PFSK-1 (cell line): ENCODE measurements at regions not wholly inside any gene's neighbourhood (a gene's known extent, or its start where the extent isn't known, plus 50 kb on each side); places are given as distances from the start of the nearest gene placed in this dataset.

Source experiments
- FOXP2 ChIP-seq: optimal IDR thresholded peaks from 2 replicates; pipeline ENCODE3; 2011; ENCODE audit warnings: borderline replicate concordance, control low read depth, inconsistent platforms; ENCODE audit not compliant: insufficient read depth; ENCODE audit errors: extremely low read length, extremely low read depth
- POLR2AphosphoS5 ChIP-seq: IDR thresholded peaks from 2 replicates; pipeline ENCODE4 v1.6.1; 2012; ENCODE audit warnings: low read depth, mild to moderate bottlenecking, control low read depth, low read length, moderate library complexity
- SIN3A ChIP-seq: IDR thresholded peaks from 2 replicates; pipeline ENCODE4 v1.6.1; 2012; ENCODE audit warnings: mild to moderate bottlenecking, low read length, moderate library complexity, borderline replicate concordance; ENCODE audit not compliant: insufficient read depth
- TAF1 ChIP-seq: IDR thresholded peaks from 2 replicates; pipeline ENCODE4 v1.6.1; 2012; ENCODE audit warnings: low read length, control low read depth, borderline replicate concordance; ENCODE audit not compliant: insufficient read depth
- TF ChIP-seq, protein P1 (sequence below), 2 experiments: IDR thresholded peaks; 2 replicates each; pipeline versions ENCODE4 v1.6.1 to v1.8.0; 2011 to 2012; ENCODE audit warnings: low read depth in 2 of 2, low read length in 2 of 2, control low read depth in 1 of 2, inconsistent platforms in 1 of 2, mild to moderate bottlenecking in 1 of 2, moderate library complexity in 1 of 2; ENCODE audit not compliant: insufficient read depth in 1 of 2

DNA sequence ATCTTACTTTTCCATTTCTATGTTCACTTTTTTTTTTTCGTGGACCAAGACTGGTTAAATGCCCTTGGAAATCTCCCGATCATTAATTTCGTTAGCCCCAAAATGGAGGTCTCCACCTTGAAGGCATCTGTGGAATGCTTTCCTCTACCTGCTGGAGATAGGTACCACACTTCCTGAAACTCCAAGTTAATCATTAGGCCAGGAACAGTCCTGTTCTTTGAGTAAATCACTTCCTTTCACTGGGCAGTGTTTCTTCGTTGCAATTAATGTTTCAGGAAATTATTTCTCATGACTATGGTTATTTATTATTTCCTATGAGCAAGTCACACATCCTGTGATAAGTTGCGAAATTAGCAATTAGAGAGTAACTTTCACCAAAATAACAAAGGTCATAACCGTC lies 225.2 kb upstream of the LYPLAL1 start:
- TF ChIP-seq FOXP2 (no peak), SIN3A (no peak), POLR2AphosphoS5 (no peak), TAF1 (no peak)
- TF ChIP-seq, protein P1, sequence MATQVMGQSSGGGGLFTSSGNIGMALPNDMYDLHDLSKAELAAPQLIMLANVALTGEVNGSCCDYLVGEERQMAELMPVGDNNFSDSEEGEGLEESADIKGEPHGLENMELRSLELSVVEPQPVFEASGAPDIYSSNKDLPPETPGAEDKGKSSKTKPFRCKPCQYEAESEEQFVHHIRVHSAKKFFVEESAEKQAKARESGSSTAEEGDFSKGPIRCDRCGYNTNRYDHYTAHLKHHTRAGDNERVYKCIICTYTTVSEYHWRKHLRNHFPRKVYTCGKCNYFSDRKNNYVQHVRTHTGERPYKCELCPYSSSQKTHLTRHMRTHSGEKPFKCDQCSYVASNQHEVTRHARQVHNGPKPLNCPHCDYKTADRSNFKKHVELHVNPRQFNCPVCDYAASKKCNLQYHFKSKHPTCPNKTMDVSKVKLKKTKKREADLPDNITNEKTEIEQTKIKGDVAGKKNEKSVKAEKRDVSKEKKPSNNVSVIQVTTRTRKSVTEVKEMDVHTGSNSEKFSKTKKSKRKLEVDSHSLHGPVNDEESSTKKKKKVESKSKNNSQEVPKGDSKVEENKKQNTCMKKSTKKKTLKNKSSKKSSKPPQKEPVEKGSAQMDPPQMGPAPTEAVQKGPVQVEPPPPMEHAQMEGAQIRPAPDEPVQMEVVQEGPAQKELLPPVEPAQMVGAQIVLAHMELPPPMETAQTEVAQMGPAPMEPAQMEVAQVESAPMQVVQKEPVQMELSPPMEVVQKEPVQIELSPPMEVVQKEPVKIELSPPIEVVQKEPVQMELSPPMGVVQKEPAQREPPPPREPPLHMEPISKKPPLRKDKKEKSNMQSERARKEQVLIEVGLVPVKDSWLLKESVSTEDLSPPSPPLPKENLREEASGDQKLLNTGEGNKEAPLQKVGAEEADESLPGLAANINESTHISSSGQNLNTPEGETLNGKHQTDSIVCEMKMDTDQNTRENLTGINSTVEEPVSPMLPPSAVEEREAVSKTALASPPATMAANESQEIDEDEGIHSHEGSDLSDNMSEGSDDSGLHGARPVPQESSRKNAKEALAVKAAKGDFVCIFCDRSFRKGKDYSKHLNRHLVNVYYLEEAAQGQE (IDR thresholded peaks at IDR 0.05; ENCODE audit: insufficient read depth in 1 of 2, low read depth in 2 of 2, low read length in 2 of 2), result no peak

DNA sequence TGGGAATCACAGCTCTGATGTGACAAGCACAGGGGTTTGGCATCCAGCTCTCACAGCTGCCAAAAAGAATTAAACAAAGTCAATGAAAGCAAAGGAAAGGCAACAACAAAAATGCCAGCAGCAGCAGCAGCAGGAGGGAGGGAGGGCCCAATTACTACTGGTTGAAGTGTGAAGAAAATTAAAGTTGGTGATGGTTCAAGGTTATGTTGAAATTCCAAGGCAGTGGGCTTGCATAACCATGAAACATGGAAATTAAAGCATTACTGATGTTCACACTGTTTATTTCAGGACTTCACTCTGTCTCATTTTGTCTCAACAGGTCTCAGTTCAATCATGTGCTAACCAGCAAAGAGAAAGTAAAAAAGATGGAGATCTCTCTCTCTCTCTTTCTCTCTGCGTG lies 220.3 kb upstream of the LYPLAL1 start:
- TF ChIP-seq POLR2AphosphoS5 (no peak), SIN3A (no peak)
- TF ChIP-seq, protein P1 (IDR thresholded peaks at IDR 0.05; ENCODE audit: insufficient read depth in 1 of 2, low read depth in 2 of 2, low read length in 2 of 2), result no peak

DNA sequence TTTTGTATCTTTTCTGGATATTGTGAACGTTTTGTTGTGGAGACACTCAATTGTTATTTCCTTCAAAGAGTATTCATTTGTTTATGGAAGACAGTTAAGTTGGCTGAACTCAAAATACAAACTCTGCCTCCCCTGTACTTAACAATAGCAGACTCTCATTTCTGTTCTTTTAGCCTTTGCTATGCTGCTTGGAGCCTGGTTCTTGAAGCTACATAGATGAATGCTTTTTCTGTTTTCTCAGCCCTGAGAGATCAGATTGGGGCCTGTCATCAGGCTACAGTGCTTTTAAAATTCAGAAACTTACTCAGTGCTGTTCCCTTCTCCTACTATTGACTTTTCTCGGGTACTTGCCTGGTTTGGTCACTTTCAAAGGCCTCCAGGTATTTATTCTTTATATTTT lies 215.7 kb upstream of the LYPLAL1 start:
- no peak for TF ChIP-seq TAF1
- no peak for TF ChIP-seq SIN3A
- TF ChIP-seq POLR2AphosphoS5, result no peak
- TF ChIP-seq, protein P1 (IDR thresholded peaks at IDR 0.05; ENCODE audit: insufficient read depth in 1 of 2, low read depth in 2 of 2, low read length in 2 of 2), result no peak
- TF ChIP-seq FOXP2, result no peak

DNA sequence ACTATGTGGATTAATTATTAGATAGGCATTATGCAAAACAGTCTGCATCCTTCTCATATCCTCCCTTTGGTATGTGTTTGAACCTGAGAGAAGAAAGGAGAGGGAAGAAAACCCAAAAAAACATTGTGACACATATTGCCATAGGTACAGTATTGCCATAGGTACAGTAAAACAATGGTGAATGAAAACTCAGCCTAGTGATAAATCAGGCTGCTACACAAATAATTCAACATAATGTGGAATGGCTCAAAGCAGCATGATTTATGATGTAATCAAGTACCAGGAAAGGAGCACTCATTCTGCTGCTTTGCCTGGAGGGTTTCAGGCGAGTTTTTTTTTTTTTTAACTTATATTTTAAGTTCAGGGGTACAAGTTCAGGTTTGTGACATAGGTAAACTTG lies 213.9 kb upstream of the LYPLAL1 start:
- TF ChIP-seq FOXP2 (no peak), TAF1 (no peak), POLR2AphosphoS5 (no peak), SIN3A (no peak)
- TF ChIP-seq, protein P1 (IDR thresholded peaks at IDR 0.05; ENCODE audit: insufficient read depth in 1 of 2, low read depth in 2 of 2, low read length in 2 of 2), result no peak

DNA sequence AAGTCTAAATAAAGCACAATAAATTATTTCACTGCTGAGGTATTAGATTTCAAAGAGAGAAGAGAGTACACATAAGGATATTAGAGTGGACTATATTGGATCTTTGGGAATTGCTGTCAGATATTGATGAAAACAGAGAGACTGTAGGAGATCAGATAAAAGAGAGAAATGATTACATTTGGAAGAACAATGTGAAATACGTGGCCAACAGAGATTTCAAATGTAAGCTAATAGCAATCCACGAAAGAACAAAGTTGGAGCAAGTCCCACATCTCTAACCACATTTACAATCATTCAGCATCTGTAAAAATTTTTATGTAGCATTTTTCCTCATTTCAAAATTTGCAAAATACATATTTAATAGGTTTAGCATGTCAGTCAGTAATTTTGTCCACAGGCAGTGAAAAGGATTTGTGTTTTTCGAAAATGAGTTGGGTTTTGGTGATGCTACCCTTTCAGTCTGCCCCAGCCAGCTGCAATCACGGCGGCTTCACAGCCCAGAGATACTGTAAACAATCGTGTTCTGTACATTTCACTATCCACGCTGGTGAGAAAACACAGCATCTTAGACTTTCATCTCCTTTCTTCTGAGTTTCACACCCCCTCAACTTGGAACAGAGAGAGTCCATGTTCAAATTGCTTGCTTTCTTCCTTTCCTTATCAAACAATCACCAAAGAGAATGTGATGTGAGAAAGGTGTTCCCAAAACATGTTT lies 209.1 kb upstream of the LYPLAL1 start:
- TF ChIP-seq TAF1, result no peak
- TF ChIP-seq FOXP2, result no peak
- no peak for TF ChIP-seq SIN3A
- TF ChIP-seq, protein P1 (IDR thresholded peaks at IDR 0.05; ENCODE audit: insufficient read depth in 1 of 2, low read depth in 2 of 2, low read length in 2 of 2), result no peak
- TF ChIP-seq POLR2AphosphoS5, result no peak
